GM19455 (cell line): ENCODE measurements at regions not wholly inside any gene's neighbourhood (a gene's known extent, or its start where the extent isn't known, plus 50 kb on each side); places are given as distances from the start of the nearest gene placed in this dataset.

Source experiments
- ATAC-seq: cut with Tn5 transposase; IDR thresholded peaks from one replicate; pipeline ENCODE4 v1.9.1; 2021; ENCODE audit not compliant: unreplicated experiment

- no peak for ATAC-seq
These were observed 477.8 kb upstream of the MKI67 start for GRCh38 chr10:128604025-128604424.

GRCh38 chr10:128605180-128605579 is 479.0 kb upstream of the MKI67 start:
- ATAC-seq: no peak

GRCh38 chr10:128606055-128606454 is 479.8 kb upstream of the MKI67 start:
- ATAC-seq: no peak

- no peak for ATAC-seq
These were observed 482.6 kb upstream of the MKI67 start for GRCh38 chr10:128608791-128609190.

- ATAC-seq: no peak
These were observed 483.2 kb upstream of the MKI67 start for GRCh38 chr10:128609460-128609859.

- no peak for ATAC-seq
These were observed 483.9 kb upstream of the MKI67 start for GRCh38 chr10:128610113-128610512.

- ATAC-seq: no peak
These were observed 486.0 kb upstream of the MKI67 start for GRCh38 chr10:128612195-128612594.

GRCh38 chr10:128612631-128613030 is 486.4 kb upstream of the MKI67 start:
- ATAC-seq: no peak

GRCh38 chr10:128614016-128614605 is 487.9 kb upstream of the MKI67 start:
- no peak for ATAC-seq

GRCh38 chr10:128614802-128615553 is 488.8 kb upstream of the MKI67 start:
- ATAC-seq: no peak

- no peak for ATAC-seq
These were observed 491.3 kb upstream of the MKI67 start for GRCh38 chr10:128617532-128617931.

GRCh38 chr10:128622706-128623105 is 496.5 kb upstream of the MKI67 start:
- ATAC-seq: no peak

- ATAC-seq: no peak
These were observed 497.6 kb upstream of the MKI67 start for GRCh38 chr10:128623776-128624175.

- ATAC-seq: no peak
These were observed 498.7 kb upstream of the MKI67 start for GRCh38 chr10:128624656-128625530.

GRCh38 chr10:128625926-128626325 is 499.7 kb upstream of the MKI67 start:
- no peak for ATAC-seq

GRCh38 chr10:128626397-128627000 is 500.3 kb upstream of the MKI67 start:
- no peak for ATAC-seq

- no peak for ATAC-seq
These were observed 501.6 kb upstream of the MKI67 start for GRCh38 chr10:128627811-128628210.

GRCh38 chr10:128628252-128628651 is 502.0 kb upstream of the MKI67 start:
- ATAC-seq: no peak

- ATAC-seq: no peak
These were observed 503.2 kb upstream of the MKI67 start for GRCh38 chr10:128629111-128630096.

- ATAC-seq: no peak
These were observed 504.6 kb upstream of the MKI67 start for GRCh38 chr10:128630787-128631252.
